ENCODE measurements at regions not wholly inside any gene's neighbourhood (a gene's known extent, or its start where the extent isn't known, plus 50 kb on each side); places are given as distances from the start of the nearest gene placed in this dataset.
"Not testable (repeated sequence)": the region's sequence is repeated elsewhere in the genome, so short reads cannot be mapped to it uniquely, and the experiment has no call there.

- DNase-seq (ENCODE audit: low spot score), result no peak
These were observed 141.0 kb upstream of the TMTC4 start for GRCh38 chr13:100815476-100816046.

GRCh38 chr13:100812982-100813584 lies 138.5 kb upstream of the TMTC4 start:
- DNase-seq (ENCODE audit: low spot score), result no peak

GRCh38 chr13:100811928-100812327 lies 137.3 kb upstream of the TMTC4 start:
- no peak for DNase-seq (ENCODE audit: low spot score)

- no peak for DNase-seq (ENCODE audit: low spot score)
These were observed 136.7 kb upstream of the TMTC4 start for GRCh38 chr13:100811024-100811865.

- DNase-seq (ENCODE audit: low spot score), result no peak
These were observed 135.9 kb upstream of the TMTC4 start for GRCh38 chr13:100810481-100810880.

- DNase-seq (ENCODE audit: low spot score), result no peak
These were observed 135.3 kb upstream of the TMTC4 start for GRCh38 chr13:100809856-100810255.

- no peak for DNase-seq (ENCODE audit: low spot score)
These were observed 134.5 kb upstream of the TMTC4 start for GRCh38 chr13:100809129-100809390.

GRCh38 chr13:100808330-100809128 lies 133.9 kb upstream of the TMTC4 start:
- no peak for DNase-seq (ENCODE audit: low spot score)

- no peak for DNase-seq (ENCODE audit: low spot score)
These were observed 128.5 kb upstream of the TMTC4 start for GRCh38 chr13:100803091-100803490.

- no peak for DNase-seq (ENCODE audit: low spot score)
These were observed 125.8 kb upstream of the TMTC4 start for GRCh38 chr13:100800283-100800875.

- no peak for DNase-seq (ENCODE audit: low spot score)
These were observed 124.3 kb upstream of the TMTC4 start for GRCh38 chr13:100798739-100799361.

- DNase-seq (ENCODE audit: low spot score), result no peak
These were observed 123.3 kb upstream of the TMTC4 start for GRCh38 chr13:100797921-100798320.

- no peak for DNase-seq (ENCODE audit: low spot score)
These were observed 121.9 kb upstream of the TMTC4 start for GRCh38 chr13:100796463-100796862.

GRCh38 chr13:100794575-100794974 lies 120.0 kb upstream of the TMTC4 start:
- no peak for DNase-seq (ENCODE audit: low spot score)

GRCh38 chr13:100790405-100790804 lies 115.8 kb upstream of the TMTC4 start:
- DNase-seq (ENCODE audit: low spot score), result no peak

GRCh38 chr13:100789968-100790367 lies 115.4 kb upstream of the TMTC4 start:
- no peak for DNase-seq (ENCODE audit: low spot score)

GRCh38 chr13:100789481-100789880 lies 114.9 kb upstream of the TMTC4 start:
- DNase-seq (ENCODE audit: low spot score), result no peak

- DNase-seq (ENCODE audit: low spot score), result no peak
These were observed 114.4 kb upstream of the TMTC4 start for GRCh38 chr13:100789025-100789424.

GRCh38 chr13:100788540-100788939 lies 113.9 kb upstream of the TMTC4 start:
- DNase-seq (ENCODE audit: low spot score), result no peak

- no peak for DNase-seq (ENCODE audit: low spot score)
These were observed 113.3 kb upstream of the TMTC4 start for GRCh38 chr13:100787899-100788298.

- DNase-seq (ENCODE audit: low spot score), result not testable (repeated sequence)
These were observed 102.1 kb upstream of the TMTC4 start for GRCh38 chr13:100776686-100777085.

Measured in HT-29 (cell line).